ENCODE measurements at regions not wholly inside any gene's neighbourhood (a gene's known extent, or its start where the extent isn't known, plus 50 kb on each side); places are given as distances from the start of the nearest gene placed in this dataset.

GRCh38 chr6:17020889-17021538 is 80.8 kb upstream of the STMND1 start:
- H3K4me1 ChIP-seq (ENCODE audit: control insufficient read depth, extremely low read depth, insufficient read depth, low read length): no peaks in the 10 kb centered on the region
- H3K9me3 ChIP-seq (replicated peaks; ENCODE audit: control insufficient read depth, insufficient read depth, low read length): no peaks in the 10 kb centered on the region
- no peak for TF ChIP-seq POLR2A (IDR thresholded peaks at IDR 0.05; ENCODE audit: low read depth, low read length)
- TF ChIP-seq MYC (IDR thresholded peaks at IDR 0.05; ENCODE audit: low read depth, low read length): no peak
- no peak for TF ChIP-seq CTCF (IDR thresholded peaks at IDR 0.05; ENCODE audit: extremely low read depth in 1 of 2, insufficient read depth in 1 of 2, low read depth in 1 of 2, low read length in 2 of 2)
- TF ChIP-seq POLR2AphosphoS5 (IDR thresholded peaks at IDR 0.05; ENCODE audit: insufficient read depth, low read depth, low read length): no peak
- TF ChIP-seq MAX (IDR thresholded peaks at IDR 0.05; ENCODE audit: insufficient read depth, insufficient read length): no peak
- POLR2A ChIA-PET: no interaction called here
- no peak overlapping the region for H3K4me2 ChIP-seq (ENCODE audit: insufficient read depth, low read length)
- no peaks in the 10 kb centered on the region for H3K79me2 ChIP-seq (ENCODE audit: control insufficient read depth, insufficient read depth, low read length)
- intact Hi-C loops (cut with micrococcal nuclease): no loop called here
- dilution Hi-C loops (cut with MboI; ENCODE audit: extremely low pct_ligation_motif_present, low sequenced_read_pairs): no loop called here
- no TSS peak for BruUV-seq (replicated peaks)
- CTCF ChIA-PET: interaction anchor here (0.8 kb wide), 1 partner anchor 56 kb away, joined by 3 read pairs; no protein-coding TSS in a partner anchor
- no peaks in the 10 kb centered on the region for H4K20me1 ChIP-seq (replicated peaks; ENCODE audit: control insufficient read depth, extremely low read depth, insufficient read depth, low read length)
- no peaks in the 10 kb centered on the region for H3K9me1 ChIP-seq (replicated peaks; ENCODE audit: control insufficient read depth, extremely low read depth, insufficient read depth, low read length)
- no peak overlapping the region for H3K9ac ChIP-seq (replicated peaks; ENCODE audit: extremely low read depth, insufficient read depth, low read length)
- no peak overlapping the region for H2AFZ ChIP-seq (ENCODE audit: low read depth, low read length)
- H3K27ac ChIP-seq (ENCODE audit: insufficient read depth, low read depth, low read length): no peak overlapping the region
- no peak for DNase-seq (ENCODE audit: low read depth, low spot score)
- no peak overlapping the region for H3K4me3 ChIP-seq (replicated peaks in 1 of 3; ENCODE audit: insufficient read depth in 1 of 3, low read depth in 1 of 3, low read length in 3 of 3)
- no peak for FAIRE-seq
- H3K27me3 ChIP-seq (ENCODE audit: control insufficient read depth in 2 of 2, insufficient read depth in 2 of 2, low read length in 2 of 2): no peaks in the 10 kb centered on the region
- no peaks in the 10 kb centered on the region for H3K36me3 ChIP-seq (ENCODE audit: control insufficient read depth in 2 of 2, extremely low read depth in 1 of 2, insufficient read depth in 2 of 2, low read length in 2 of 2)

- no peak overlapping the region for H3K4me2 ChIP-seq (ENCODE audit: insufficient read depth, low read length)
- POLR2A ChIA-PET: no interaction called here
- intact Hi-C loops (cut with micrococcal nuclease): no loop called here
- no peak overlapping the region for H2AFZ ChIP-seq (ENCODE audit: low read depth, low read length)
- no peaks in the 10 kb centered on the region for H3K79me2 ChIP-seq (ENCODE audit: control insufficient read depth, insufficient read depth, low read length)
- H3K27ac ChIP-seq (ENCODE audit: insufficient read depth, low read depth, low read length): no peak overlapping the region
- no peaks in the 10 kb centered on the region for H3K27me3 ChIP-seq (ENCODE audit: control insufficient read depth in 2 of 2, insufficient read depth in 2 of 2, low read length in 2 of 2)
- DNase-seq (ENCODE audit: low read depth, low spot score) (no peak), FAIRE-seq (no peak)
- no peak overlapping the region for H3K9ac ChIP-seq (replicated peaks; ENCODE audit: extremely low read depth, insufficient read depth, low read length)
- dilution Hi-C loops (cut with MboI; ENCODE audit: extremely low pct_ligation_motif_present, low sequenced_read_pairs): no loop called here
- no TSS peak for BruUV-seq (replicated peaks)
- H3K9me1 ChIP-seq (replicated peaks; ENCODE audit: control insufficient read depth, extremely low read depth, insufficient read depth, low read length): no peaks in the 10 kb centered on the region
- TF ChIP-seq POLR2A (IDR thresholded peaks at IDR 0.05; ENCODE audit: low read depth, low read length) (no peak), EZH2 (IDR thresholded peaks at IDR 0.05; ENCODE audit: borderline replicate concordance, low read depth, low read length, severe bottlenecking) (no peak), FOS (IDR thresholded peaks at IDR 0.05; ENCODE audit: borderline replicate concordance, insufficient read depth, low read length) (no peak), POLR2AphosphoS5 (IDR thresholded peaks at IDR 0.05; ENCODE audit: insufficient read depth, low read depth, low read length) (no peak), GATA2 (IDR thresholded peaks at IDR 0.05; ENCODE audit: insufficient read depth, insufficient read length, low read depth, low read length) (no peak), MAX (IDR thresholded peaks at IDR 0.05; ENCODE audit: insufficient read depth, insufficient read length) (no peak), MYC (IDR thresholded peaks at IDR 0.05; ENCODE audit: low read depth, low read length) (no peak), CTCF (IDR thresholded peaks at IDR 0.05; ENCODE audit: extremely low read depth in 1 of 2, insufficient read depth in 1 of 2, low read depth in 1 of 2, low read length in 2 of 2) (no peak), JUN (IDR thresholded peaks at IDR 0.05; ENCODE audit: borderline replicate concordance, insufficient read depth, insufficient read length, low read depth) (no peak)
- no peaks in the 10 kb centered on the region for H3K36me3 ChIP-seq (ENCODE audit: control insufficient read depth in 2 of 2, extremely low read depth in 1 of 2, insufficient read depth in 2 of 2, low read length in 2 of 2)
- H3K9me3 ChIP-seq (replicated peaks; ENCODE audit: control insufficient read depth, insufficient read depth, low read length): no peaks in the 10 kb centered on the region
- H3K4me3 ChIP-seq (replicated peaks in 1 of 3; ENCODE audit: insufficient read depth in 1 of 3, low read depth in 1 of 3, low read length in 3 of 3): no peak overlapping the region
- CTCF ChIA-PET: interaction anchor here (0.5 to 1.7 kb wide), 2 partner anchors 68 to 1186 kb away, joined by 3 to 6 read pairs; no protein-coding TSS in a partner anchor
- H4K20me1 ChIP-seq (replicated peaks; ENCODE audit: control insufficient read depth, extremely low read depth, insufficient read depth, low read length): no peaks in the 10 kb centered on the region
- peaks cover 7% of the 10 kb centered on the region for H3K4me1 ChIP-seq (ENCODE audit: control insufficient read depth, extremely low read depth, insufficient read depth, low read length)
Observed at GRCh38 chr6:17018425-17018824, 83.4 kb upstream of the STMND1 start.

Measured in endothelial cell of umbilical vein (primary cell).